ENCODE measurements at regions not wholly inside any gene's neighbourhood (a gene's known extent, or its start where the extent isn't known, plus 50 kb on each side); places are given as distances from the start of the nearest gene placed in this dataset.

DNA sequence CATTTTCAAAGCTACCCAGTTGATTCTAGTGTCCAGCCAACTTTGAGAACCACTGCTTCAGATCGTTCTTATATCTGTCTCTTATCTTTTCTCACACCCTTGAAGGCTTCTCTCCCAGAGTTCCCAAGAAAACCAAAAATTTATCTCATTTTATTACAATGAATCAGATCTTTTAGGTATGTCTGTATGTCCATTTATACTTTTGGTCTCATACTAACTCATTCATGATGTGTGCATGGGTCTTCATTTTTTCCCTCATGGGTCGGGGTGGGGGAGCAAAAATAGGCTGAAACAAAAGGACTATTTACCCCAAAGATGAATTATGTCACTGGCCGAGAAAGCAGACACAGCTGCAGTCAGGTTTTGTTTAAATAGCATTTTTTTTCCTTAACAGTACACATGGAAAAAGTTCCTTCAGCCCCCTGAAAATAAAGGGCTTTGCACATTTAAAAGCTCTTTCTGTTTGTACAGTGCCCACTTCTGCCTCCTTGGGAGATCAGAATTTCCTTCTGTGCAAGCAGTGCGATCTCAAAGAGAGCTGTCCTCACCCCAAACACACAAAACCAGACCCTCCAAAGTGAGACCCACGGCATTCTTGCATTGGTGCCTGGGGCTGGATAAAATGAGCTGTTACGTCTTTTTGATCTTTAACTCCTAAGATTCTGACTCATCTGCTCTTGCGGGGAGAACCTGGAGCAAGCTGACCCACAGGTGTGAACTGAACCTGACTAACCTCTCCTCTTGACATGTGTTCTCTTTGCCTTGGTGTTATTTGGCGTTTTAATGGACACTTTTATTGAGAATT is 251.2 kb upstream of the ELAC2 start (continued):
- TF ChIP-seq ZXDB (tag by site-specific recombination; IDR thresholded peaks at IDR 0.05), result no peak
- no peak for TF ChIP-seq ZNF37A (tag by site-specific recombination; IDR thresholded peaks at IDR 0.05)
- TF ChIP-seq, protein P1, sequence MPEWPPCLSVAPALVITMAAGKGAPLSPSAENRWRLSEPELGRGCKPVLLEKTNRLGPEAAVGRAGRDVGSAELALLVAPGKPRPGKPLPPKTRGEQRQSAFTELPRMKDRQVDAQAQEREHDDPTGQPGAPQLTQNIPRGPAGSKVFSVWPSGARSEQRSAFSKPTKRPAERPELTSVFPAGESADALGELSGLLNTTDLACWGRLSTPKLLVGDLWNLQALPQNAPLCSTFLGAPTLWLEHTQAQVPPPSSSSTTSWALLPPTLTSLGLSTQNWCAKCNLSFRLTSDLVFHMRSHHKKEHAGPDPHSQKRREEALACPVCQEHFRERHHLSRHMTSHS (tag by site-specific recombination; IDR thresholded peaks at IDR 0.05), result no peak
- no peak for TF ChIP-seq ZNF449 (tag by site-specific recombination; IDR thresholded peaks at IDR 0.05)
- TF ChIP-seq INSM2 (tag by site-specific recombination; IDR thresholded peaks at IDR 0.05), result no peak
- TF ChIP-seq, protein P2, sequence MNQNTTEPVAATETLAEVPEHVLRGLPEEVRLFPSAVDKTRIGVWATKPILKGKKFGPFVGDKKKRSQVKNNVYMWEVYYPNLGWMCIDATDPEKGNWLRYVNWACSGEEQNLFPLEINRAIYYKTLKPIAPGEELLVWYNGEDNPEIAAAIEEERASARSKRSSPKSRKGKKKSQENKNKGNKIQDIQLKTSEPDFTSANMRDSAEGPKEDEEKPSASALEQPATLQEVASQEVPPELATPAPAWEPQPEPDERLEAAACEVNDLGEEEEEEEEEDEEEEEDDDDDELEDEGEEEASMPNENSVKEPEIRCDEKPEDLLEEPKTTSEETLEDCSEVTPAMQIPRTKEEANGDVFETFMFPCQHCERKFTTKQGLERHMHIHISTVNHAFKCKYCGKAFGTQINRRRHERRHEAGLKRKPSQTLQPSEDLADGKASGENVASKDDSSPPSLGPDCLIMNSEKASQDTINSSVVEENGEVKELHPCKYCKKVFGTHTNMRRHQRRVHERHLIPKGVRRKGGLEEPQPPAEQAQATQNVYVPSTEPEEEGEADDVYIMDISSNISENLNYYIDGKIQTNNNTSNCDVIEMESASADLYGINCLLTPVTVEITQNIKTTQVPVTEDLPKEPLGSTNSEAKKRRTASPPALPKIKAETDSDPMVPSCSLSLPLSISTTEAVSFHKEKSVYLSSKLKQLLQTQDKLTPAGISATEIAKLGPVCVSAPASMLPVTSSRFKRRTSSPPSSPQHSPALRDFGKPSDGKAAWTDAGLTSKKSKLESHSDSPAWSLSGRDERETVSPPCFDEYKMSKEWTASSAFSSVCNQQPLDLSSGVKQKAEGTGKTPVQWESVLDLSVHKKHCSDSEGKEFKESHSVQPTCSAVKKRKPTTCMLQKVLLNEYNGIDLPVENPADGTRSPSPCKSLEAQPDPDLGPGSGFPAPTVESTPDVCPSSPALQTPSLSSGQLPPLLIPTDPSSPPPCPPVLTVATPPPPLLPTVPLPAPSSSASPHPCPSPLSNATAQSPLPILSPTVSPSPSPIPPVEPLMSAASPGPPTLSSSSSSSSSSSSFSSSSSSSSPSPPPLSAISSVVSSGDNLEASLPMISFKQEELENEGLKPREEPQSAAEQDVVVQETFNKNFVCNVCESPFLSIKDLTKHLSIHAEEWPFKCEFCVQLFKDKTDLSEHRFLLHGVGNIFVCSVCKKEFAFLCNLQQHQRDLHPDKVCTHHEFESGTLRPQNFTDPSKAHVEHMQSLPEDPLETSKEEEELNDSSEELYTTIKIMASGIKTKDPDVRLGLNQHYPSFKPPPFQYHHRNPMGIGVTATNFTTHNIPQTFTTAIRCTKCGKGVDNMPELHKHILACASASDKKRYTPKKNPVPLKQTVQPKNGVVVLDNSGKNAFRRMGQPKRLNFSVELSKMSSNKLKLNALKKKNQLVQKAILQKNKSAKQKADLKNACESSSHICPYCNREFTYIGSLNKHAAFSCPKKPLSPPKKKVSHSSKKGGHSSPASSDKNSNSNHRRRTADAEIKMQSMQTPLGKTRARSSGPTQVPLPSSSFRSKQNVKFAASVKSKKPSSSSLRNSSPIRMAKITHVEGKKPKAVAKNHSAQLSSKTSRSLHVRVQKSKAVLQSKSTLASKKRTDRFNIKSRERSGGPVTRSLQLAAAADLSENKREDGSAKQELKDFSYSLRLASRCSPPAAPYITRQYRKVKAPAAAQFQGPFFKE (tag by site-specific recombination; IDR thresholded peaks at IDR 0.05; ENCODE audit: borderline replicate concordance), result no peak
- no peak for TF ChIP-seq HOXA7 (CRISPR knock-in tag; IDR thresholded peaks at IDR 0.05; ENCODE audit: borderline replicate concordance)

DNA sequence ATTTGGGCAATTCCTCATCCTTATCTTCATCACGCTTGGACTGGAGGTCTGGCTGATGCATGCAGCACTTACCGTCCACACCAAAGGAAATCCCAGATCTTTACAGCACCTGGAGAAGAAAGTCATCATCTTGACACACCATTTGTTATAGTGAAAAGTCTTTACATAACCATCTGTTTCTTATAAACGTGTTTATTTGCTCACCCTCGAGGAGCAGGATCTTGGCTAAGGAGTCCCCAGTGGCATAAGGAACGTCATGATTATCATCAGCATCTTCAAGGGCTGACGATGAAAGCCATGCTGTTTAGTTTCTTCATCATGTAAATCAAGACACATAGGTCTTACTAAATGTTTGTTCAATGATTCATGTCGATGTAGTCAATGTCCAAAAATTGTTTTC is 248.8 kb upstream of the ELAC2 start:
- Histone ChIP-seq H3K27ac (ENCODE audit: extremely low read depth, low read depth, low read length) (no peak overlapping the region), H3K36me3 (ENCODE audit: control insufficient read depth in 2 of 2, insufficient read depth in 1 of 2, low read length in 2 of 2) (no peaks in the 10 kb centered on the region), H3K9me3 (ENCODE audit: control insufficient read depth, insufficient read depth, low read depth, low read length) (no peaks in the 10 kb centered on the region), H3K4me1 (ENCODE audit: control insufficient read depth, insufficient read depth, low read length) (no peaks in the 10 kb centered on the region), H3K4me3 (ENCODE audit: low read depth, low read length) (no peak overlapping the region)
- ChIA-PET CTCF (no interaction called here), POLR2A (no interaction called here)
- TF ChIP-seq ZEB2 (tag by site-specific recombination; IDR thresholded peaks at IDR 0.05) (no peak), ZNF658 (tag by site-specific recombination; IDR thresholded peaks at IDR 0.05) (no peak), ZFP37 (tag by site-specific recombination; IDR thresholded peaks at IDR 0.05) (no peak), TRIM28 (IDR thresholded peaks at IDR 0.05; ENCODE audit: borderline replicate concordance, low read length) (no peak), SP7 (tag by site-specific recombination; IDR thresholded peaks at IDR 0.05) (no peak), ZBTB17 (tag by site-specific recombination; IDR thresholded peaks at IDR 0.05) (no peak), ZNF48 (tag by site-specific recombination; IDR thresholded peaks at IDR 0.05) (no peak), ZNF132 (tag by site-specific recombination; IDR thresholded peaks at IDR 0.05; ENCODE audit: borderline replicate concordance) (no peak), ZNF292 (tag by site-specific recombination; IDR thresholded peaks at IDR 0.05; ENCODE audit: borderline replicate concordance, low read depth) (no peak), GLI4 (tag by site-specific recombination; IDR thresholded peaks at IDR 0.05) (no peak)
- TF ChIP-seq, protein P3, sequence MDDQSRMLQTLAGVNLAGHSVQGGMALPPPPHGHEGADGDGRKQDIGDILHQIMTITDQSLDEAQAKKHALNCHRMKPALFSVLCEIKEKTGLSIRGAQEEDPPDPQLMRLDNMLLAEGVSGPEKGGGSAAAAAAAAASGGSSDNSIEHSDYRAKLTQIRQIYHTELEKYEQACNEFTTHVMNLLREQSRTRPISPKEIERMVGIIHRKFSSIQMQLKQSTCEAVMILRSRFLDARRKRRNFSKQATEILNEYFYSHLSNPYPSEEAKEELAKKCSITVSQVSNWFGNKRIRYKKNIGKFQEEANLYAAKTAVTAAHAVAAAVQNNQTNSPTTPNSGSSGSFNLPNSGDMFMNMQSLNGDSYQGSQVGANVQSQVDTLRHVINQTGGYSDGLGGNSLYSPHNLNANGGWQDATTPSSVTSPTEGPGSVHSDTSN (CRISPR knock-in tag; IDR thresholded peaks at IDR 0.05), result no peak
- TF ChIP-seq, protein P4, sequence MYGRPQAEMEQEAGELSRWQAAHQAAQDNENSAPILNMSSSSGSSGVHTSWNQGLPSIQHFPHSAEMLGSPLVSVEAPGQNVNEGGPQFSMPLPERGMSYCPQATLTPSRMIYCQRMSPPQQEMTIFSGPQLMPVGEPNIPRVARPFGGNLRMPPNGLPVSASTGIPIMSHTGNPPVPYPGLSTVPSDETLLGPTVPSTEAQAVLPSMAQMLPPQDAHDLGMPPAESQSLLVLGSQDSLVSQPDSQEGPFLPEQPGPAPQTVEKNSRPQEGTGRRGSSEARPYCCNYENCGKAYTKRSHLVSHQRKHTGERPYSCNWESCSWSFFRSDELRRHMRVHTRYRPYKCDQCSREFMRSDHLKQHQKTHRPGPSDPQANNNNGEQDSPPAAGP (tag by site-specific recombination; IDR thresholded peaks at IDR 0.05), result no peak
- TF ChIP-seq, protein P5, sequence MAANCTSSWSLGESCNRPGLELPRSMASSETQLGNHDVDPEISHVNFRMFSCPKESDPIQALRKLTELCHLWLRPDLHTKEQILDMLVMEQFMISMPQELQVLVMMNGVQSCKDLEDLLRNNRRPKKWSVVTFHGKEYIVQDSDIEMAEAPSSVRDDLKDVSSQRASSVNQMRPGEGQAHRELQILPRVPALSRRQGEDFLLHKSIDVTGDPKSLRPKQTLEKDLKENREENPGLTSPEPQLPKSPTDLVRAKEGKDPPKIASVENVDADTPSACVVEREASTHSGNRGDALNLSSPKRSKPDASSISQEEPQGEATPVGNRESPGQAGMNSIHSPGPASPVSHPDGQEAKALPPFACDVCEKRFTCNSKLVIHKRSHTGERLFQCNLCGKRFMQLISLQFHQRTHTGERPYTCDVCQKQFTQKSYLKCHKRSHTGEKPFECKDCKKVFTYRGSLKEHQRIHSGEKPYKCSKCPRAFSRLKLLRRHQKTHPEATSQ (tag by site-specific recombination; IDR thresholded peaks at IDR 0.05), result no peak
